ENCODE measurements at regions not wholly inside any gene's neighbourhood (a gene's known extent, or its start where the extent isn't known, plus 50 kb on each side); places are given as distances from the start of the nearest gene placed in this dataset.
"Not testable (repeated sequence)": the region's sequence is repeated elsewhere in the genome, so short reads cannot be mapped to it uniquely, and the experiment has no call there.

DNA sequence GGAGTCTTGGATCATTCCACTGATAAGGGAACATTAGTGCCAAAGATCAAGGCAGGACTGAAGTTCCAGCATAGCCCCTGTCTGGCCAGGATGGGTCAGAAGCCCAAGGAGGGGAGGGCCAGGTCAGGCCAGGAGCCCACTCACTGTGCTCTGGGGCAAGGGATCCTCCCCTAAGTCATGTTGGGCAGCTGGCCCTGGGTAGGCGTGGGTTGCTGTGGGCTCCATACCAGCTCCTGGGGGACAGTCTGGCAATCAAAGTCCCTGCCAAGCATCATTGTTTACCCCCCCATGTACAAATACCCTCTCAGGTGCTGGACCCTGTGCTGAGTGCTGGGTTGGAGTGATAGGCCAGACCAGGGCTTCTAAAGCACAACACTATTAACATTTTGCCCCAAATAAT lies 130.5 kb downstream of the IRX5 start:
- DNase-seq (ENCODE audit: low spot score): no peak

- DNase-seq (ENCODE audit: low spot score): no peak
Measured at GRCh38 chr16:55062442-55062841, 131.8 kb downstream of the IRX5 start.

DNA sequence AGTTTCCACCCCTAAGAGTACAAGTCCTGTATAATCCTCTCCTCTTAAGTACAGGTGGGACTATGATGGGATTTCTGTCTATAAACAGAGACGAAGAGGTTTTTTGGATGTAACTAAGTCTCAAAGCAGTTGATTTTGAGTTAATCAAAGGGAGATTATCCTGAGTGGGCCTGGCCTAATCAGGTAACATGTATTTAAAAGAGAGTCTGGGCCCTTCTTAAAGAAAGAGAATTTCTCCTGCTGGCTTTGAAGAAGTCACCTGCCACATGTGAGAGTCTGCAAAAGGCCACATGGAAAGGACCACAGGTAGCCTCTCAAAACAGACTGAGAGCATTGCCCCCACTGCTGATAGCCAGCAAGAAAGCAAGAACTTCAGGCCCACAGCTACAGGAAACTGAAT lies 142.3 kb downstream of the IRX5 start:
- no peak for DNase-seq (ENCODE audit: low spot score)

- no peak for DNase-seq (ENCODE audit: low spot score)
Measured at GRCh38 chr16:55073830-55074229, 143.2 kb downstream of the IRX5 start.

- DNase-seq (ENCODE audit: low spot score): not testable (repeated sequence)
Measured at GRCh38 chr16:55075208-55075607, 144.5 kb downstream of the IRX5 start.

DNA sequence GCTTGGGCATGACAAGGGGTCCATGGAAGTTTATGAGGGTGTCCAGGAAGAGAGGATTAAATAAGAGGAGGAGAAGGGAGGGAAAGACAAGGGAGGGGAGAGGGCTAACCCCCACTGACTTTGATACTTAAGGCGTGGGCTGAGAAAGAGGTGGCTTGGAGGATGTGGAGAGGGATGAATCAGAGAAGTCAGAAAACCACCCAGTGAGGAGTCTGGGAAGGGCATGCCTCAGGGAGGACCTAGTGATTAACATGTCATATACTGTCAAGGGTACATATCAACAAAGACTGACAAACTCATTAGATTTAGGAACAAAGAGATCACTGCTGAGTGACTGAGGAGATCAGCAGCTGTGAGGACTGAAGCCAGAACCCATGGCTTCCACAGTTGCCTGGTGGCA lies 145.4 kb downstream of the IRX5 start:
- no peak for DNase-seq (ENCODE audit: low spot score)

GRCh38 chr16:55077266-55077665 lies 146.6 kb downstream of the IRX5 start:
- no peak for DNase-seq (ENCODE audit: low spot score)

GRCh38 chr16:55078153-55078552 lies 147.5 kb downstream of the IRX5 start:
- DNase-seq (ENCODE audit: low spot score): no peak

DNA sequence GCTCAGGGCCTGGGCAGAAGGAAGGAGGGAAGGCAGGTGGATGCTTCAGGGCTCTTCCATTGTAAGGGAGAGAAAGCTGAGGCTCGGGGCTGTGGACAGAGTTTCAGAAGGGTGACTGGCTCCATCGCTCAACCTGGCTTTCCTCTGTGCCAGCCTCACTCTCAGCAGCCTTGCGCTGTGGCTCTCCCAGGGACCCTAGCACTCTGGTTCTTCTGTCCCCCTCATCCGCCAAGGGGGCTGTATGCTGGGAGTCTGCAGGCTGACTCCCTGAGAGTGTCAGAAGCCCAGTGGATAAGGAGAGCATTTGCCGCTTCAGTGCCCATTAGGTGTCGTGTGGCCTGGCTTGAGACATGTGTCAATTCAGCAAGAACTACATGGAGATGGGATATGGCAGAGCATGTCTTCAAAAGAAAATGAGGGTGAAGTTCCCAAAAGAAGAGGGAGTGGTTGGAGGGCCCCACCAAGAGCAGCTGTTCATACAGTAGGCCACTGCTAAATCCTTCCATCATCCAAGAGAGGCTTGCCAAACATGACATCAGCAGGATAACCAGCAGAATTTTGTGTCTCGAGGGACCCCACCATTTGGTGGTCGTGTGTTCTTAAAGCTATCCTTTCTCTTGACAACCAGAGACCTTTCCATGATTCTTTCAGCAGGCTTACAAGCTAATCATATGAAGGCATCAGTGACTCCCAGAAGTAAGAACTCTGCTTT lies 148.2 kb downstream of the IRX5 start:
- no peak for DNase-seq (ENCODE audit: low spot score)

- no peak for DNase-seq (ENCODE audit: low spot score)
Measured at GRCh38 chr16:55081622-55082590, 151.2 kb downstream of the IRX5 start.

DNA sequence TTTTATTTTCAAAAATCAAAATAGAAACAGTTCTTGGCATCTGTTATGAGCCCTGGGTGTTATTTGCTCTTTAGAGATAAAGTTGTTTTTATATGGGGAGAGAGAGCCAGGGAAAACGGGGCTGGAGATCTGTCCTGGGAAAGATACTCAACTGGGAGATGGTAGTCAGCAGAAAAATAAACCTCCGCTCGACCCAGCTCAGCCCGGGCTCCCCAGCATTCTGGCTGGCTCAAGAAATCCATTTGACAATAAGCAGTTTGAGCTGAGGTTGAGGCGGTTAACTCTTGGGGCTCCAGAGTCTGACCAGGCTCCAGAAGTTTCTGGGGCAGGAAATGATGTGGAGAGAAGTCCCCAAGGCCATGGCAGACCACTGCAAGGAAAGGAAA lies 151.9 kb downstream of the IRX5 start:
- DNase-seq (ENCODE audit: low spot score): no peak

DNA sequence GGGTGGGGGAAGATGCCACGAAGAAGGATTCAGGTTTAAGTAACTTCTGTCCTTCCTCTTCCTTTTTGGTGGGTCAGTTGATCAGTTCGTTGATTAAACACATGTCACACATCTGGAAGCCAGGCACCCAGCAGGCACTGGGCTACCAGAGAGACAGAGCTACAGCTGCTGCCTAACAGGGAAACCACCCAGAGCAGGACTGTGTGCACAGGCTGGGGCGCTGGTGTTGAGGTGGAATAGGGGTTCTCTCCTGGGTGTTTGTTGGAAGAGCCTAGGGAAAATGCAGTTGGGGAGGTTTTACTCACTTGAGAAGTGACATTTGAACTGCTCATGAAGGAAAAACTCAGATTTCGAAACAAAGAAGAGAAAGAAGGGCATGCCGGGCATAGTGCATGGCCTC lies 152.4 kb downstream of the IRX5 start:
- DNase-seq (ENCODE audit: low spot score): no peak

- no peak for DNase-seq (ENCODE audit: low spot score)
Measured at GRCh38 chr16:55088098-55088497, 157.4 kb downstream of the IRX5 start.

- no peak for DNase-seq (ENCODE audit: low spot score)
Measured at GRCh38 chr16:55089600-55089999, 158.9 kb downstream of the IRX5 start.

DNA sequence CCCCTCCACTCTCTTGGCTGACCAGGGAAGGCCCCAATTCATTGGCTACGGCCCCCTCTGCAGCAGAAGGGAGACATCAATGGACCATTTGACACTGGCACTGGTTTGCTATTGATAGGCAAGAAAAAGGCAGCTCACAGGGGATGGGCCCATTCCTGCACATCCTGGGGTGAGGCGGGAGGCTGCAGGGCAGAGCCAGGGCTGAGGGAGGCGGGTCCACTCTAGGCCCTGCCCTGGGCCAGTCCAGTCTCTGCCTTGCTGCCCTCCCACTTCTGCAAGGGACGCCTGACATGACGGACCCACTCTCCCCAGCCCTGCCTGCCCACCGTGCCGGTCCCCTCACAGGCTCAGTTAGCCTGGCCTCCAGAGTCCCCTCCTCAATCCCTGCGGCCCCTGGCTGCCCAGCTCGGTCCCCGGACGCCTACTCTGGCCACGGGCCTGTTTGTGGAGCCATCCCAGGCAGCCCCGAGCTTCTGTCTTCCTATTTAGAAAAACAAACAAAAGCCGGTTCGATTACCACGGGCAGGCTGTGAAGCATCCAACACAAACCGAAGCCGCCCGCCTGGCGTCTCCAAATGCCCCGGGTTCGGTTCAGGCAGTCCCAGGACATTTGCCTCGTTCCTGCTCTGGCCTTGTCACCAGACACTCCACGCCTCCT lies 160.7 kb downstream of the IRX5 start:
- DNase-seq (ENCODE audit: low spot score): no peak

DNA sequence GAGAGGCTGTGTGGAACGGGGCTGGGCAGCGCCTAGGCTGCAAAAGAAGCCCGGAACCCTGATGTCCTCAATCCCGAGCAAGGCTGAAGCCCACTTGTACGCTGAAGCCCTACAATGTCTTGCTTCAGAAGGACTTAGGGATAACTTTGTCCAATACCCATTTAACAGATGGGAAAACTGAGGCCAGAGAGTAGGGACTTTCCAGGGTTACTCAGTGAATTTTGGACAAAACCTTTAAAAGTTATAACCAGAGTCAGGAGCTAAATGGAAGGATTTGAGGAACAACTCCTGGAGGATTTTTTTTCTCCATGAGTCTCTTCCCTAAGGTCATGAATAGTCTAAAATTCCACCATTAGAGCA lies 161.2 kb downstream of the IRX5 start:
- DNase-seq (ENCODE audit: low spot score): no peak

GRCh38 chr16:55100100-55100499 lies 169.4 kb downstream of the IRX5 start:
- no peak for DNase-seq (ENCODE audit: low spot score)

DNA sequence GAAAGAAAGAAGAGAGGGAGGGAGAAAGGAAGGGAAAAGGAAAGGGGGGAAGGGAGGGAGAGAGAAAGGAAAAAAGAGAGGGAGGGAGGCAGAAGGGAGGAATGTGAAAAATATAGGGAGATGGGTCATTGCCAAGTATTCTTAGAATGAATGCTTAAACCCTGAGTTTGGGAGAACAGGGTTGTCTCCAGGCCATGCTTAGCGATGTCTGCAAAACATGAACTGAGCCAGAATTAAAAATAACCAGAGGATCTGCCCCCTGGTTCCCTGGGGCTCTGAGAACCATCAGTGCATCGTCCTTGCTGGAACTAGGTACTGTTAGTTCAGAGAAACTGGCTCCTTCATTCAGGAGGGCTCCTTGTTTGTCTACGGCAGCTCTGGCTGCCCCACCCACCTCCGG lies 170.4 kb downstream of the IRX5 start:
- no peak for DNase-seq (ENCODE audit: low spot score)

GRCh38 chr16:55102077-55102476 lies 171.4 kb downstream of the IRX5 start:
- DNase-seq (ENCODE audit: low spot score): no peak

DNA sequence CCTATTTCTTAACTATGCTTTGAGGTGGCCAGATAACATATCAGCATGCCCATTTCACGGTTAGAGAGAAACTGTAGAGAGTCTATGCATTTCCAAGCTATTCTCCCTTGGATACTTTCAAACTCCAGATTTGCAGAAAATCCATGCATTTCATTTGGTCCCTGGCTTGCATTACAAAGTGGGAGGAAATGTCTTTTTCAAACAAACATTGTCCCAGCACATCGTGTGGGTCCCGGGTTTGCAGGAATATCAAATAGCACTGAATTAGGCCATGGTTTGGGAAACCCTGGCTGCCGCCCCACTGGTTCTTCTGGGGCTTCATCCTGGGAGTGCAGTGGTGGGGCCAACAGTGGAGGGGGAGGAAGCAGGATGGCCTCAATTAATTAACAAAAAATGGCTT lies 171.9 kb downstream of the IRX5 start:
- DNase-seq (ENCODE audit: low spot score): no peak

DNA sequence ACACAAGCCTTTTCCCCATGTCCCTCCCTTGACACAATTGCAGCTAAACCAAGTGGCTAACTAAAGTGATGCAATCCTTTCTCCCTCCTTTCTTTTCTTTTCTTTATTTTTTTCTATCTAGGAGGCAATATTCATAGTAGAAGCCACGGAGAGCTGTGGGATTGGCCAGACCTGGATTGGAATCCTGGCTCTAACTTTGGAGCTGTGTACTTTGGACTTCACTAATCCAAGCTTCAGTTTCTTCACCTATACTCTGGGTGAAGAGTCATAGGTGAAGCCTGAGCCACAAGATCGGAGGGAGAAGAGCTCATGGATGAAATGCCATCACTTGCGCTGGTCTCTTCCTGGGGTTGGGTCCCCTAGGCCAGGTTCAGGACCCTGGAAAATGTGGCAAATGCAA lies 177.2 kb downstream of the IRX5 start:
- DNase-seq (ENCODE audit: low spot score): no peak

- no peak for DNase-seq (ENCODE audit: low spot score)
Measured at GRCh38 chr16:55113210-55113609, 182.5 kb downstream of the IRX5 start.

DNA sequence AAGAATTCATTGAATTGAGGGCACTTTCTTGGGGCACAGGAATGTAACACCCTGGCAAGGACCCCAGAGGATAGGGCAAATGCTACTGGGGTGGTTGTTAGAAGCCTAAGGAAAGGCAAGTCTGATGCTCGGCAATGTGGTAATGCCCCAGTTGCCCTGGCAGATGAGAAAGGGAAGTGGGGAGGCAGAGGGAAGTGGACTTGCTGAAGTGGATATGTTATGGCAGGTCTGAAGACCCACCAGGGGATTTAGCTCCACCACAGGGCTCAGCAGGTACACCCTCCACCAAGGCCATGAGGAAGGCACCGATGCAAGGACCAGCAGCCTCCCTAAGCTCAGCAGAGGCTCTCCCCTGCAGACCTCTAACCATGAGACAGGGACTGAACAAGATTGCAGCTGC lies 184.8 kb downstream of the IRX5 start:
- DNase-seq (ENCODE audit: low spot score): no peak

All from ureter (tissue), 1 donor.